HG03060 (cell line): ENCODE measurements at regions not wholly inside any gene's neighbourhood (a gene's known extent, or its start where the extent isn't known, plus 50 kb on each side); places are given as distances from the start of the nearest gene placed in this dataset.
"Not testable (repeated sequence)": the region's sequence is repeated elsewhere in the genome, so short reads cannot be mapped to it uniquely, and the experiment has no call there.

Experiments used
- ATAC-seq: cut with Tn5 transposase; IDR thresholded peaks from one replicate; pipeline ENCODE4 v1.9.1; 2021; ENCODE audit warnings: low read depth, moderate number of reproducible peaks; ENCODE audit not compliant: unreplicated experiment

GRCh38 chrX:68978255-68978654 lies 149.4 kb downstream of the EFNB1 start:
- no peak for ATAC-seq

GRCh38 chrX:68953331-68953730 lies 124.5 kb downstream of the EFNB1 start:
- no peak for ATAC-seq

- ATAC-seq = not testable (repeated sequence)
Observed at GRCh38 chrX:68951942-68952619, 123.3 kb downstream of the EFNB1 start.

- ATAC-seq = no peak
Observed at GRCh38 chrX:68950937-68951336, 122.1 kb downstream of the EFNB1 start.

- no peak for ATAC-seq
Observed at GRCh38 chrX:68947882-68948605, 119.2 kb downstream of the EFNB1 start.

GRCh38 chrX:68945603-68946228 lies 116.9 kb downstream of the EFNB1 start:
- ATAC-seq = no peak

GRCh38 chrX:68945081-68945602 lies 116.3 kb downstream of the EFNB1 start:
- ATAC-seq = no peak

- no peak for ATAC-seq
Observed at GRCh38 chrX:68944211-68944610, 115.4 kb downstream of the EFNB1 start.

GRCh38 chrX:68942840-68943239 lies 114.0 kb downstream of the EFNB1 start:
- ATAC-seq = no peak

- ATAC-seq = no peak
Observed at GRCh38 chrX:68942104-68942503, 113.3 kb downstream of the EFNB1 start.

- ATAC-seq = no peak
Observed at GRCh38 chrX:68941385-68941952, 112.6 kb downstream of the EFNB1 start.

- no peak for ATAC-seq
Observed at GRCh38 chrX:68940601-68941000, 111.8 kb downstream of the EFNB1 start.

- no peak for ATAC-seq
Observed at GRCh38 chrX:68939868-68940267, 111.0 kb downstream of the EFNB1 start.

GRCh38 chrX:68938244-68939004 lies 109.6 kb downstream of the EFNB1 start:
- no peak for ATAC-seq

GRCh38 chrX:68937581-68937980 lies 108.8 kb downstream of the EFNB1 start:
- ATAC-seq = no peak

GRCh38 chrX:68936608-68937007 lies 107.8 kb downstream of the EFNB1 start:
- no peak for ATAC-seq

- no peak for ATAC-seq
Observed at GRCh38 chrX:68936126-68936525, 107.3 kb downstream of the EFNB1 start.

GRCh38 chrX:68935362-68935761 lies 106.5 kb downstream of the EFNB1 start:
- ATAC-seq = no peak

GRCh38 chrX:68934922-68935321 lies 106.1 kb downstream of the EFNB1 start:
- ATAC-seq = no peak

- no peak for ATAC-seq
Observed at GRCh38 chrX:68934421-68934820, 105.6 kb downstream of the EFNB1 start.
